GM18505 (cell line): ENCODE measurements at regions not wholly inside any gene's neighbourhood (a gene's known extent, or its start where the extent isn't known, plus 50 kb on each side); places are given as distances from the start of the nearest gene placed in this dataset.

Experiments
- ATAC-seq: cut with Tn5 transposase; IDR thresholded peaks from one replicate; pipeline ENCODE4 v1.9.1; 2021; ENCODE audit not compliant: unreplicated experiment
- POLR2A ChIP-seq: IDR thresholded peaks from 4 replicates; pipeline ENCODE4 v1.6.1; 2011; ENCODE audit warnings: borderline replicate concordance; ENCODE audit not compliant: insufficient read depth, insufficient read length; ENCODE audit errors: extremely low read depth

GRCh38 chr1:88230126-88230525 lies 453.9 kb upstream of the PKN2 start:
- no peak for TF ChIP-seq POLR2A
- no peak for ATAC-seq

- no peak for TF ChIP-seq POLR2A
- no peak for ATAC-seq
Measured at GRCh38 chr1:88237058-88237457, 447.0 kb upstream of the PKN2 start.

GRCh38 chr1:88239205-88239604 lies 444.9 kb upstream of the PKN2 start:
- no peak for ATAC-seq
- no peak for TF ChIP-seq POLR2A

GRCh38 chr1:88247666-88248065 lies 436.4 kb upstream of the PKN2 start:
- ATAC-seq = no peak
- TF ChIP-seq POLR2A = no peak

GRCh38 chr1:88250915-88251314 lies 433.2 kb upstream of the PKN2 start:
- TF ChIP-seq POLR2A = no peak
- ATAC-seq = no peak

GRCh38 chr1:88252745-88253144 lies 431.3 kb upstream of the PKN2 start:
- no peak for TF ChIP-seq POLR2A
- no peak for ATAC-seq

GRCh38 chr1:88265606-88266005 lies 418.5 kb upstream of the PKN2 start:
- ATAC-seq = no peak
- TF ChIP-seq POLR2A = no peak

GRCh38 chr1:88266051-88266450 lies 418.0 kb upstream of the PKN2 start:
- TF ChIP-seq POLR2A = no peak
- no peak for ATAC-seq

- ATAC-seq = no peak
- TF ChIP-seq POLR2A = no peak
Measured at GRCh38 chr1:88272216-88272615, 411.9 kb upstream of the PKN2 start.

- TF ChIP-seq POLR2A = no peak
- ATAC-seq = no peak
Measured at GRCh38 chr1:88274431-88274830, 409.6 kb upstream of the PKN2 start.

- no peak for TF ChIP-seq POLR2A
- ATAC-seq = no peak
Measured at GRCh38 chr1:88275259-88275862, 408.7 kb upstream of the PKN2 start.

GRCh38 chr1:88276163-88276562 lies 407.9 kb upstream of the PKN2 start:
- TF ChIP-seq POLR2A = no peak

GRCh38 chr1:88284066-88284465 lies 400.0 kb upstream of the PKN2 start:
- ATAC-seq = no peak
- no peak for TF ChIP-seq POLR2A

More at GRCh38 chr1:88276163-88276562, 407.9 kb upstream of the PKN2 start:
- no peak for ATAC-seq

GRCh38 chr1:88284666-88285366 lies 399.3 kb upstream of the PKN2 start:
- ATAC-seq = no peak
- no peak for TF ChIP-seq POLR2A
